Fibroblast of peridontal ligament (primary cell): ENCODE measurements at regions not wholly inside any gene's neighbourhood (a gene's known extent, or its start where the extent isn't known, plus 50 kb on each side); places are given as distances from the start of the nearest gene placed in this dataset.

ENCODE experiments used
- DNase-seq: peaks from one replicate; pipeline ENCODE4 v3.0.0-alpha.2; 2010; ENCODE audit errors: extremely low read depth

- DNase-seq = no peak
Measured at GRCh38 chr3:110226645-110227044, 845.0 kb upstream of the NECTIN3 start.

GRCh38 chr3:110227991-110228390, 843.6 kb upstream of the NECTIN3 start:
- no peak for DNase-seq

GRCh38 chr3:110234831-110235230, 836.8 kb upstream of the NECTIN3 start:
- peak; percentile 64 for DNase-seq

- peak; percentile 78 for DNase-seq
Measured at GRCh38 chr3:110236976-110237610, 834.5 kb upstream of the NECTIN3 start.

GRCh38 chr3:110243081-110243480, 828.5 kb upstream of the NECTIN3 start:
- peak; percentile 71 for DNase-seq

GRCh38 chr3:110246796-110247376, 824.7 kb upstream of the NECTIN3 start:
- peak; percentile 77 for DNase-seq

- peak; percentile 42 for DNase-seq
Measured at GRCh38 chr3:110248666-110249065, 823.0 kb upstream of the NECTIN3 start.

- DNase-seq = peak; percentile 32
Measured at GRCh38 chr3:110253794-110254193, 817.8 kb upstream of the NECTIN3 start.

GRCh38 chr3:110254591-110254990, 817.0 kb upstream of the NECTIN3 start:
- DNase-seq = no peak

GRCh38 chr3:110261141-110261540, 810.5 kb upstream of the NECTIN3 start:
- DNase-seq = peak; percentile 17

- no peak for DNase-seq
Measured at GRCh38 chr3:110262896-110263295, 808.7 kb upstream of the NECTIN3 start.

GRCh38 chr3:110265302-110265701, 806.3 kb upstream of the NECTIN3 start:
- no peak for DNase-seq

- no peak for DNase-seq
Measured at GRCh38 chr3:110267304-110267845, 804.2 kb upstream of the NECTIN3 start.

- DNase-seq = no peak
Measured at GRCh38 chr3:110272525-110272924, 799.1 kb upstream of the NECTIN3 start.

- DNase-seq = no peak
Measured at GRCh38 chr3:110291886-110292501, 779.6 kb upstream of the NECTIN3 start.

- no peak for DNase-seq
Measured at GRCh38 chr3:110293660-110294059, 778.0 kb upstream of the NECTIN3 start.

- peak; percentile 69 for DNase-seq
Measured at GRCh38 chr3:110296885-110297284, 774.7 kb upstream of the NECTIN3 start.

- no peak for DNase-seq
Measured at GRCh38 chr3:110301781-110302180, 769.8 kb upstream of the NECTIN3 start.

- peak; percentile 89 for DNase-seq
Measured at GRCh38 chr3:110307065-110307809, 764.4 kb upstream of the NECTIN3 start.

GRCh38 chr3:110311541-110311940, 760.1 kb upstream of the NECTIN3 start:
- DNase-seq = peak; percentile 30

- DNase-seq = peak; percentile 45
Measured at GRCh38 chr3:110314512-110315114, 757.0 kb upstream of the NECTIN3 start.

- DNase-seq = no peak
Measured at GRCh38 chr3:110318108-110318507, 753.5 kb upstream of the NECTIN3 start.
